GM18502 (cell line): ENCODE measurements at regions not wholly inside any gene's neighbourhood (a gene's known extent, or its start where the extent isn't known, plus 50 kb on each side); places are given as distances from the start of the nearest gene placed in this dataset.
A peak's percentile ranks its signal among the peaks of the same experiment; 100 is the strongest.
"Not testable (repeated sequence)": the region's sequence is repeated elsewhere in the genome, so short reads cannot be mapped to it uniquely, and the experiment has no call there.

Experiments used
- ATAC-seq: cut with Tn5 transposase; IDR thresholded peaks from one replicate; pipeline ENCODE4 v1.9.1; 2021; ENCODE audit warnings: mild to moderate bottlenecking; ENCODE audit not compliant: unreplicated experiment, poor library complexity

DNA sequence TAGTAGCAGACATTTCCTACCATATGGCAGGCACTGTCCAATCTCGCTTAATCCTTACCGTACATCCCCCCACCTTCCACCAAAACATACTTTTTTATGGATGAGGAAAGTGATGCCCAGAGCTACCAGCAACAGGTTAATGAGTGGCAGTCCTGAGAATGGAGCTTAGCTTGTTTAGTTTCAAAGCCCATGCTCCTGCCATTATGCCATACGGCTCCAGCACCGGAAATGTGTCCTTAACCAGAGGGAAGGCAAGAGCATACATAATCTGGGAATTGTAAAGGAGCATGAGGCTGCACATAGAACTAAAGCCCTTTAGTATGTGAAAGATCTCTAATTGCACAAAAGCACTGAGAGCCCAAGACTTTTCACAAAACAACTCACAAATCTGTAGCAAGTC lies 155.9 kb upstream of the PHYHIPL start:
- no peak for ATAC-seq

DNA sequence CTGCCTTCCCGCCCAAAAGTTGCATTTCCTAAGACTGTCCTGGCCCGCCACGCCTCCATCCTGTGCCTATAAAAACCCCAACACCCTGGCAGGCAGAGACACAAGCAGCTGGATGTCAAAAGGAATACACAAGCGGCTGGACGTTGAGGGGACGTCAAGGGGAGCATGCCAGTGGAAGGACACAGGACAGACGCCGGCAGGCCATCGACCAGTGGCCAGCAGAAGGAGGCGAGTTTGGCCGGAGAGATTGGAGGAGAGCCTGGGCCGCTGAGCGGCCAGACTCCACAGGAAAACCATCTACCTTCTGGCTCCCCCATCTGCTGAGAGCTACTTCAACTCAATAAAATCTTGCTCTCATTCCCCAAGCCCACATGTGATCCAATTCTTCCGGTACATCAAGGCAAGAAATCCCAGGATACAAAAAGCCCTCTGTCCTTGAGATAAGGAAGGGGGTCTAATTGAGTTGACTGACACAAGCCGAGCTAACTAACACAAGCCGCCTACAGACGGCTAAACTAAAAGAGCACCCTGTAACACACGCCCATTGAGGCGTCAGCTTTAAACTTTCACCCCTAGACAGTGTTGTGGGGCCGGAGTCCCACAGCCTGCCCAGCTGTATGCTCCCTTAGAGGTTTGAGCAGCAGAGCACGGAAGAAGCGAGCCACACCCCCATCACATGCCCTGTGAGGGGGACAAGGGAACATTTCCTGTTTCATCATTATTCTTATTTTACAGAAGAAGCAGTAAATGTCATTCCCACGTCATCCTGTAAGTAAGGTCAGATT lies 150.3 kb upstream of the PHYHIPL start:
- ATAC-seq: no peak

DNA sequence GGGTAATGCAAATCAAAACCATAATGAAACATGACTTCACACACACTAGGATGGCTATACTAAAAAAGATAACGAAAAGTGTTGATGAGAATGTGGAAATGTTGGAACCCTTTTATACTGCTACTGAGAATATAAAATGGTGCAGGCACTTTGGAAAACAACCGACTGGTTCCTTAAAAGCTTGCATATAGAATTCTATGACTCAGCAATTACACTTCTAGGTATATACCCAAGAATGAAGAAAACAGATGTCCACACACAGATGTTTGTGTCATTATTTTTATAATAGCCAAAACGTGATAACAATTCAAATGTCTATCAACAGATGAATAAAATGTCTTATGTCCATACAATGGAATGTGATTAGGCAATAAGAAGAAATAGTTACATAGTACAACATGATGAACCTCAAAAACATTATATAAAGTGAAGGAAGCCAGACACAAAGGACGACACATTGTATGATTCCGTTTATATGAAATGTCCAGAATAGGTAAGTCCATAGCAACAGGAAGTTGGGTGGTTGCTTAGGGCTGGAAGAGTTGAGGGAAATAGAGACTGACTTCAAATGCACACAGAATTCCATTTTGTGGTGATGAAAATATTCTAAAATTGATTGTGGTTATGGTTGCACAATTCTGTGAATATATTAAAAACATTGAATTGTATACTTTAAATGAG lies 148.3 kb upstream of the PHYHIPL start:
- no peak for ATAC-seq

DNA sequence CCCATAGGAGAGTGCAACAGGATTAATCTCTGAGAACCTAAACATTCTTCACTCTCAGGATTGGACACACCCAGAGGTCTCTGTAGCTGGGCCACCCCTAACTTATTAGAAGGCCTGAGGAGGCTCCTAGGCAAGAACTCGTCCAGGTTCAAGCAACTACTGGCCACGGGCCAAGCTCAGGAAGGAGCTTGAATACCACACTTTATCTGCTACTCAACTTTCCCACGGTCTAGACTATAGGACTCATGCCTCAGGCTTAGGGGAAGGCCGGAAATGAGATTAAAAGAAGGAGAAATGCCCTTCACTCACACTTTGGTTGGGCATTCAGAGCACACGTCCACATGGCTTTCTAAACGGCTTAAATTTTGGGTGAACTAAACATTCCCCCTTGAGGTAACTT lies 142.8 kb upstream of the PHYHIPL start:
- ATAC-seq: no peak

DNA sequence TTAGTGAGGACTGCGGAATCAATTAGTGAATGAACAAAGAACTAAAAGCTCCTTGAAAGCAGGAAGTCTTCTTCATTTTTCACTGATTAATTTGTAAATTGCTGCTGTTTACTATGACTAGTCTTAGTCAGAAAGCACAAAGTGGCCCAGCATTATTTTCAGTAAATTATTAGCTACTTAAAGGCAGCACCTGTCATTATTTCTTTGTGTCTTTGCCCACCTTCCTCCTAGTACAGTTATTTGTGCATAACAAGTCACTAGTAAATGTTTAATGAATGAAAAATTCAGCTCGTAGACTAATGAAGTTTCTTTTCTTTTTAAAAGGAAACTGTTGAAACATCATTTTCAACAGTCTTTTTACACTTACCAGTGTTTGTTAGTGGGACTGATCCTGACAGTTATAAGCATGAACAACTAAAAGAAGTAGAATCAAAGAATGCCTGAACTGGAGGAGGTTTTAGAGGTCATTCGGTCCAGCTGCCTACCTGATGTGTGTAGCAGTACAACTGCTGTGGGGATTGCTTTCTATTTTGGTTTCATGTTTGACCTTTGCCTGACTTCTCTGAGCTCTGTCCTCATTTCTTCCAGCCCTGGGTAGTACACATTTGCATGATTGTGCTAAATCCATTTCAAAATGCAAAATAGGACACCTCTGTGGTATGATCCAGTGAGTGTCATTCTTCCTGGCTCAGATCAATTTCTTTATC lies 140.0 kb upstream of the PHYHIPL start:
- ATAC-seq: peak; percentile 91

DNA sequence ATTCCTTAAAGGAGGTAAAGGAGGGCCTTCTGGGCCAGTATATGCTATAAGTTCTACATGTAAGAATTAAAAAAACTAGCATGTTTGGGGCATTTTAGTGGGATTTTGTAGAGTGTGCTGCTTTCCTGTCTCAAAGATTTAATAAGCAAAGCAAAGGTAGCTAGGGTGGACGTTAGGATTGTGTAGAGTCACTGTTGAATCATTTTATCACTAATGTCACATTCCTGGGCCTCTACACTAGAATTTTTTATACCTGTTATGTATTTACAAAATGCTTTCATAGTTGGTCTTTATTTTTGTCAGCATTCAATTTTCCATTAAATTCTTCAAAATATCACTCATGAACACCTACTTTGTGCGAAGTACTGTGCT lies 139.4 kb upstream of the PHYHIPL start:
- no peak for ATAC-seq

DNA sequence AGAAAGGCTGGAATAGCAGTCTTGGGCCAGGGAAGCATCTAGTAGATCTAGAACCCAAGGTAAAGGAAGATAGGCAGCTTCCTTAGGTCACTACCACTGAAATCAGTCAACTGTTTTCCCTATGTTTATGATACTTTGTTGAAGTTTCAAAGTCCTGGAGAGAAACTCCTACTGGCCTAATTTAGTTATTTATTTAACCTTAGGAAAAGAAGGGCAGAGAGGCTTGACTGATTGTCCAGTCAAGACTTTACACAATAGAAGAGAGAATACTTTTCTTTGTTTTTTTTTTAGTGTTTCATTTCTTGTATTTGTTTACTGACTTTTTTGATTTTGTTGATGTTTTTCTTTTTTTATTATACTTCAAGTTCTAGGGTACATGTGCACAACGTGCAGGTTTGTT lies 138.9 kb upstream of the PHYHIPL start:
- no peak for ATAC-seq

DNA sequence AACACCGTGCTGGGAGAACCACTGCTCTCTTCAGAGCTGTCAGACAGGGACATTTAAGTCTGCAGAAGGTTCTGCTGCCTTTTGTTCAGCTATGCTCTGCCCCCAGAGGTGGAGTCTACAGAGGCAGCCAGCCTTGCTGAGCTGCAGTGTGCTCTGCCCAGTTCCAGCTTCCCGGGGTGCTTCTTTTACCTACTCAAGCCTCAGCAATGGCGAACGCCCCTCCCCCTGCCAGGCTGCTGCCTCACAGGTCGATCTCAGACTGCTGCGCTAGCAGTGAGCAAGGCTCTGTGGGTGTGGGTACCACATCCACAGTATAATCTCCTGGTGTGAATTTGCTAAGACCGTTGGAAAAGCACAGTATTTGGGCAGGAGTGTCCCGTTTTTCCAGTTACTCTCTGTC lies 133.1 kb upstream of the PHYHIPL start:
- ATAC-seq: not testable (repeated sequence)

DNA sequence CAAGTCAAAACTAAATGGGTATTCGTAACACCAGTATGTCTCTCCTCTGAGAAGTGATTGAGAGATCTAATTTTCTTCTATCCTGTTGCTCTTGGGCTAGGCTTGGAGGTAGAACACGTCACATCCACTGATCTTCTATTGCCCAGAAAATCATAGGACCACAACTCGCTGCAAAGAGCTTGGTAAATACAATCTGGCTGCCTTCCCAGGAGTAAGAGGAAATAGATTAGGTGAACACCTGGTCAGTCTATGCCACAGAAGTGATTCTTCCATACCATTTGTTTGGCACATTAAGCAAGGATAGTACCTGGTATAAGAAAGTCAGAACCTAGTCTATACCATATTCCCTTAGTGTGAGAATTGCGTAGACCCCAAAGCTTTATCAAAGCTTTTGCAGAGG lies 129.3 kb upstream of the PHYHIPL start:
- ATAC-seq: no peak

DNA sequence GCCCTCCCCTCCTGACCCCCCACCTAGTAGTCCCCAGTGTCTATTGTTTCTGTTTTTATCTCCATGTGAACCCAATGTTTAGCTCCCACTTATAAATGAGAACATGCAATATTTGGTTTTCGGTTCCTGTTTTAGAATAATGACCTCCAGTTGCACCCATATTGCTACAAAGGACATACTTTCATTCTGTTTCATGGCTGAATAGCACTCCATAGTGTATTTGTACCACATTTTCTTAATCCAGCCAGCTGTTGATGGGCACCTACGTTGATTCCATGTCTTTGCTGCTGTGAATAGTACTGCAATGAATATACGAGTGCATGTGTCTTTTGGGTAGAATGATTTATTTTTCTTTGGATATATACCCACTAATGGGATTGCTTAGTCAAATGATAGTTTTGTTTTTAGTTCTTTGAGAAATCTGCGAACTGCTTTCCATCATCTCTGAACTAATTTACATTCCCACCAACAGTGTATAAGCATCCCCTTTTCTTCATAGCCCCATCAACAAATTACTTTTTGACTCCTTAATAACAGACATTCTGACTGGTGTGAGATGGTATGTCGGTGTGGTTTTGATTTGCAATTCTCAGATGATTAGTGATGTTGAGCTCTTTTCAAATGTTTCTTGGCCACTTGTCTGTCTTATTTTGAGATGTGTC lies 128.4 kb upstream of the PHYHIPL start:
- ATAC-seq: peak; percentile 95

DNA sequence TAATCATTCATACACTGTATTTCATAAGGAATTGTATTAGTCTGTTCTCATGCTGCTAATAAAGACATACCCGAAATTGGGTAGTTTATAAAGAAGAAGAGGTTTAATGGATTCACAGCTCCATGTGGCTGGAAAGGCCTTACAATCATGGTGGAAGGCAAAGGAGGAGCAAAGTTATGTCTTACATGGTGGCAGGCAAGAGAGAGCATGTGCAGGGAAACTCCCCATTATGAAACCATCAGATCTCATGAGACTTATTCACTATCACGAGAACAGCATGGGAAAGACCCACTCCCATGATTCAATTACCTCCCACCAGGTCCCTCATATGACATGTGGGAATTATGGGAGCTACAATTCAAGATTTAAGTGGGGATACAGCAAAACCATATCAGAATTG lies 122.9 kb upstream of the PHYHIPL start:
- ATAC-seq: not testable (repeated sequence)

DNA sequence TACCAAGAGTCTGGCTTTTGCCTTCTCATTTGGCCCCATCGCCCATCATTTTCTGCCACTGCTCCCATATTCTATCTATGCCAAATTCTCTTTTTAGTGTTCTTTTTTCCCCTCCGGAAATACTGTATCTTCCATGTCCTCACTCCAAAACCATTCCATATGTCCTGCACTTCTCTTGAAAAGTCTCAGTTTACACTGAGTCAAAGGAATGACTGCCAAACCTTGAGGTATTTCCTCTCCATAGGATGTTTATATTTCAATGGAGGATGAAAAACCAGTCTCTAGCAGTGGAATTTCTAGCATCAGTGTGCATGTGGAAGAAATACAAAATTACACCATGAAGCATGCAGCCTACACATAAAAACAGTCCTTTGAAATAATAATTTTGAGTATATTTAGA lies 121.4 kb upstream of the PHYHIPL start:
- no peak for ATAC-seq

DNA sequence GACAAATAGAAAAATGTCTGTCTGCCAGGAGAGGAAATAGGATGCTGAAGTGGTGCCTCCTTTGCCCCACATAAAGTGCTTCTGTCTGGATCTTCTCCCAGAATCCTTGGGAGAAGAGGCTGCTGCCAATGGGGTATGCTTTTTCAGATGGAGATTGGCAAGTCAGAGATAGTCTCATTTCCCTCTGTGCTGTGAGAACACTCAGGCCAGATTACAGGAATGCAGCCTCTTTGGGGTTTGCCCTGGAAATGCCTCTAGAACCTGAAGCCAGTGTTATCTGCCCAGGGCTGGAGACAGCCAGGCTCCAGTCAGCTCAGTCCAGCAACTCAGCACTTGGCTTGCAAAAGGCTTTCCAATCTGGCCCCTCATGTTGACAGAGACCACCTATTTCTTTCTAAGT lies 119.1 kb upstream of the PHYHIPL start:
- no peak for ATAC-seq

DNA sequence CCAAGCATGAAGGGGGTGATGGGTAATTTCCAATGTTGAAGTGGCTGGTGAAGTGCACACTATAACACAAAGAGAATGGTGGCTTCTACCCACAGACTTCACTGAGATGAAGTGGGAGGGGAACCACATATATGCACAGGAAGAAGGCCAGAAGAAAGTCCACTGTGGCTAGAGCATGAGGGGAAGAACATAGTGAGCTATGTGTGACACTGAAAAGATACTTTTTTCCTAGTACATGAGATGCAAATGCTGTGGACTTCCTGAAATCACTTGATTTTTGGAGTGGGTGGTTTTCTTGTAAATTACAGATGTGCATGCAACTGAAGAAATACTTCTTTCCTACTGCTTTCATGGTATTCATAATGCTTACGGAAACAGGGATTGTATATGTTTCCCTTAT lies 115.6 kb upstream of the PHYHIPL start:
- peak; percentile 83 for ATAC-seq

DNA sequence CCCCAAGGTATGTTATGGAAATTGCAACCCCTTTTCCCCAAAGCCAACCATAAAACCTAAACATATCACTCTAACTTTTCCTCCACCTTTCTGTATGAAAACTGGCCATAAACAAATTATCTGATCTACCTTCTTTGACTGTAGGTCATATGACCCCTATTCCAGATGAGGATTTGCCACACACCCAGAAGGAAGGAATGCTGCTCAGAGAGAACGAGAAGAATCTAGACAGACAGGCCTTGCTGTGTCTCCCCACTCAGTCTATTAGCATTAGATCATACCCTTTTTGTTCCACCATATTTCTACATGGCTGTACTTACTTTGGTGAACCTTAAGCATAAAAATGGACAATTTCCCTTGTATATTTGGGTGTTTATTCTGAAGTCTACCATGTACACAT lies 113.0 kb upstream of the PHYHIPL start:
- no peak for ATAC-seq

DNA sequence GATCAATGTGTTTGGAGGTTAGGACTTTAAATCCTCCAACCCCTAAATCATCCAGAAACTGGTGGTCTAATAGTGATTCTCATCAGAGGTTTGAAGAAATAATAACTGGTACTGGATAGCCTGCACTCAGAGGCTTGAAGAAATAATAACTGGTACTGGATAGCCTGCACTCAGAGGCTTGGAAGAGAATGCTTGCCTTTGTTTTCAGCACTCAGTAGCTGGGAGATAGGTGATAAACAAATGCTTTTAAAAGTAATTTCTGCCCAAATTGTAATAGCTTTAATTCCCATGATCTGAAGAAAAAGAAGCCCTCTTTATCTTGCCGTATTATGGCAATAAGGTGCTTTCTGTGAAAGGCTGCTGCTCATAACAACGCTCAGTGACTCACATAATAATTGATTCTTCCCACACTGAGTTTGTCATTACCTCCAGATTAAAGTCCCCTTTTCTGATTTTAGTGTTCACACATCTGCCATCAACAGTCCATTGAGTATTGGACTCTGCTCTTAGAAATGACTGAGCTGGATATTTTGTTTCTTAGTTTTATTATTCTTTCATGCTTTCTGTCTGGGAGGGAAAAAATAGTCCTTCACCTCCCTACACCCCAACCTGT lies 112.3 kb upstream of the PHYHIPL start:
- ATAC-seq: no peak

DNA sequence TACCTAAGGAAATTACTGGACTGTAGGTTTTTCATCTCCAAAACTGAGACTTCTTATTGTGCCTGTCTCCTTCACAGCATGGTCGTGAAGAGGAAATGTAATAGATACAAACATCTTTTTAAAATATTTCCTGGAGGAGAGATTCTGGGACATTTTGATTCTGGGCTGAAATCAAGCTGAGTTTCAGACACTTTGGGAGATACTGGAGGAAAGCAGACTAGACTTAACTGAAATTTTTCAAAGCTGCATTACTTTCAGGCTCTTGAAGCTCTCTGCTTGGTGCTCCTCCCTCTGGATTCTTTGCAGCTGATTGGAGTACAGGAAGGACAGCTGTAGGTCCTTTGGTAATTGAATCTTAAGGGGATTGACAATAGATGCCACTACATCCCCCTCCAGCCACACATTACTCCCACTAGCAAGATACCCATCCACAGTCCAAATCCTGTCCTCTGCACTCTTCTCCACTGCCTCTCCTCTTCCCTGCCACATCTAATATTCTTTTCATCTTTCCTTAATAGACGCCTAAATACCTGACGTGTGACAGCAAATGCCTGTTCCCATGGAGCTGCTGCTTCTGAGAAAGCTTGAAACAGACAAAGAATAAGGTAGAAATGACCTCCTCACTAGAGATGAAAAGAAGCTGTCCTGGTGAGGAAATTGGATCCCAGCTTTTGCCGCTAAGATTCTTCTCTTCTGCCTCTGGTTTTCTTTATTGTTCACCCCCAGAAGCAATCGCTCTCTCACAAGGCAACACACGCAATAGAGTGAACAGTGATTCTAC lies 111.5 kb upstream of the PHYHIPL start:
- no peak for ATAC-seq

DNA sequence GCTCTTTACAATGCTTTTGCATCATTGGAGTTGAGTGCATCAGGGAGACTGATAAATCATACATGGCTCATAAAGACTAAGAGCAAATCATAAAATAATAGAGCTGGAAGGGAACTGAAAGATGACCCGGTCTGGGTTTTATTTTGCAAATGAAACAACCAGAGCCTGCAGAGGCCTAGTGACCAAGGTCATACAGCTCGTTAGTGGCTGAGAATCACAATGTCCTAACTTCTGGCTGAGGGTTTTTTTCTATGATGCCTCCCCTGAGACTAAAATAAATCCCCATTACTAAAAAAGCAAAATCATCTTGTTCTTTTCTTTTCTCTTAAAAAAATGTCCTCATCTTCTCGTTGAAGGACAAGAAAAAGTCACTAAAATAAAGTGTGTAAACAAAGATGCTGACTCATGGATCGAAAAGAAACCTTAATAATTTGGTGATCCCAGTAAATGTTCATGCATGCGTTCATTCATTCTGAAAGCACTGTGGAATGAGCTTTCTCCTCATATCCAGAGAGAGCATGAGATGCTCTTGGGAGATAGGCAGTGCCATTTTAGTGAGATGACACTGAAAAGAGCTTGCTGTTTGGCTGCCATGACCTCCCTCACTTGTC lies 107.8 kb upstream of the PHYHIPL start:
- ATAC-seq: no peak

DNA sequence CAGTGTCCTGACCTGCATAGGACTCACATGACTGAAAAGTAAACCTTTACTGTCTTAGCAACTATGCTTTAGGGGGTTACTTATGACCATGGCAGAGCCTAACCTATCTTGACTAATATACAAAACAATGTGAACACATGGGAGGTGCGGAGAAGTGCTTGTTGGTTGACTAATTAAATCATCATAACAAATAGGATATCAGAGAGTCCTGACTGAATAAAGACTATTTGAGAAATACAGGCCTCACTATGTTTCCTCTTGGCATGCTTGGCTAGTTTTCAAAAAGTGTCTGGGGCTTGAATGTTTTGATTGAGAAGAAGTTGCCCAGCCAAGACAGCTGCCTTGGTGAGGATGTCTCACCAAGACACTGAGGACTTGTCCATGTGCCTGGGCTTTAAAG lies 104.4 kb upstream of the PHYHIPL start:
- ATAC-seq: no peak
